Bronchial epithelial cell (primary cell): ENCODE measurements at regions not wholly inside any gene's neighbourhood (a gene's known extent, or its start where the extent isn't known, plus 50 kb on each side); places are given as distances from the start of the nearest gene placed in this dataset.

Experiments
- DNase-seq: peaks from one replicate; pipeline ENCODE4 v3.0.0-alpha.2; 2010; ENCODE audit warnings: low read depth
- FAIRE-seq: peaks from 2 replicates; lab custom pipeline; 2011; peaks lifted over from hg19 to GRCh38; lab: Jason Lieb, UNC
- H3K27me3 ChIP-seq: 2 replicates; pipeline ENCODE4 v1.5.1; 2011; ENCODE audit warnings: low read length; ENCODE audit not compliant: control insufficient read depth, insufficient read depth
- H3K36me3 ChIP-seq: 2 replicates; pipeline ENCODE4 v1.5.1; 2011; ENCODE audit warnings: low read length; ENCODE audit not compliant: control insufficient read depth, insufficient read depth
- H3K4me3 ChIP-seq: 2 replicates; pipeline ENCODE4 v1.5.1; 2011; ENCODE audit warnings: mild to moderate bottlenecking, low read depth, low read length, control low read depth
- TF ChIP-seq, protein P1 (sequence below): IDR thresholded peaks from 2 replicates; pipeline ENCODE4 v1.5.1; 2011; ENCODE audit warnings: mild to moderate bottlenecking, moderate library complexity, low read length, control low read depth, inconsistent platforms; ENCODE audit not compliant: insufficient read depth, severe bottlenecking

DNA sequence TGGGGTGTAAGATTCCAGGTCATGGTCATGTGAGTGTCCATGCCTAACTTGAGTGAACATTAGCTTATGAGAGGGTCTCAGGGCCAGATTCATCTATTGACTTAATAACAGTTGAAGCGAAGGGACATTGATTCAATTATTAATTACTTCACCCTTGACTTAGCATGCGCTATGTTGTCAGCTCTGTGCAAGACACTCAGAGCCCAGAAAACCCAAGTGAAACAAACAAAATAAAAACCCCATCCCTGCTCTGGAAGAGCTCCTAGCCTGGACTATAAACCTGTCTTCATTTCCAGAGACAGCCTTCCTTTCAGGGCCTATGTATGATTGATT, 66.0 kb upstream of the TNS3 start:
- Histone ChIP-seq H3K36me3 (no peaks in the 10 kb centered on the region), H3K27me3 (no peaks in the 10 kb centered on the region), H3K4me3 (no peak overlapping the region)
- no peak for FAIRE-seq
- TF ChIP-seq, protein P1, sequence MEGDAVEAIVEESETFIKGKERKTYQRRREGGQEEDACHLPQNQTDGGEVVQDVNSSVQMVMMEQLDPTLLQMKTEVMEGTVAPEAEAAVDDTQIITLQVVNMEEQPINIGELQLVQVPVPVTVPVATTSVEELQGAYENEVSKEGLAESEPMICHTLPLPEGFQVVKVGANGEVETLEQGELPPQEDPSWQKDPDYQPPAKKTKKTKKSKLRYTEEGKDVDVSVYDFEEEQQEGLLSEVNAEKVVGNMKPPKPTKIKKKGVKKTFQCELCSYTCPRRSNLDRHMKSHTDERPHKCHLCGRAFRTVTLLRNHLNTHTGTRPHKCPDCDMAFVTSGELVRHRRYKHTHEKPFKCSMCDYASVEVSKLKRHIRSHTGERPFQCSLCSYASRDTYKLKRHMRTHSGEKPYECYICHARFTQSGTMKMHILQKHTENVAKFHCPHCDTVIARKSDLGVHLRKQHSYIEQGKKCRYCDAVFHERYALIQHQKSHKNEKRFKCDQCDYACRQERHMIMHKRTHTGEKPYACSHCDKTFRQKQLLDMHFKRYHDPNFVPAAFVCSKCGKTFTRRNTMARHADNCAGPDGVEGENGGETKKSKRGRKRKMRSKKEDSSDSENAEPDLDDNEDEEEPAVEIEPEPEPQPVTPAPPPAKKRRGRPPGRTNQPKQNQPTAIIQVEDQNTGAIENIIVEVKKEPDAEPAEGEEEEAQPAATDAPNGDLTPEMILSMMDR = no peak
- DNase-seq = no peak

GRCh38 chr7:47647181-47647917, 65.4 kb upstream of the TNS3 start:
- TF ChIP-seq, protein P1 = no peak
- no peak for FAIRE-seq
- H3K4me3 ChIP-seq = no peak overlapping the region
- H3K27me3 ChIP-seq = no peaks in the 10 kb centered on the region
- no peak for DNase-seq
- H3K36me3 ChIP-seq = no peaks in the 10 kb centered on the region

DNA sequence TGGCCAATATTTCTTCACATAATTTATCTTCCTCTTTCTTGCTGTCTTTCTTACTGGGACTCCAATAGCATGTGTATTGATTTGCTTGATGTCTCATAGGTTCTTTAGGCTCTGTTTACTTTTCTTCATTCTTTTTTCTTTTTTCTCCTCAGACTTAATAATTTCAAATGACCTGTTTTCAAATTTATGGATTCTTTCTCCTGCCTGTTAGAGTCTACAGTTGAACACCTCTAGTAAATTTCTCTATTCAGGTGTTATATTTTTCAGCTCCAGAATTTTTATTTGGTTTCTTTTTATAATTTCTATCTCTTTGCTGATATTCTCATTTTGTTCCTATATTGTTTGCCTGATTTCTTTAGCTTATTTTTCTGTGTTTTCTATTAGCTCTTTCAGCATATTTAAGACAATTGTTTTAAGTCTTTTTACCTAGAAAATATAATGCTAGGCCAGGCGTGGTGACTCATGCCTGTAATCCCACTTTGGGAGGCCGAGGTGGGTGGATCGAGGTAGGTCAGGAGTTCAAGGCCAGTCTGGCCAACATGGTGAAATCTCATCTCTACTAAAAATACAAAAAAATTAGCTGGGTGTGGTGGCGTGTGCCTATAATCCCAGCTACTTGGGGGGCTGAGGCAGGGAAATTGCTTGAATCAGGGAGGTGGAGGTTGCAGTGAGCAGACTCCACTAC, 61.9 kb upstream of the TNS3 start:
- DNase-seq (no peak), FAIRE-seq (no peak)
- Histone ChIP-seq H3K27me3 (no peaks in the 10 kb centered on the region), H3K4me3 (no peak overlapping the region), H3K36me3 (no peaks in the 10 kb centered on the region)
- TF ChIP-seq, protein P1 = no peak

DNA sequence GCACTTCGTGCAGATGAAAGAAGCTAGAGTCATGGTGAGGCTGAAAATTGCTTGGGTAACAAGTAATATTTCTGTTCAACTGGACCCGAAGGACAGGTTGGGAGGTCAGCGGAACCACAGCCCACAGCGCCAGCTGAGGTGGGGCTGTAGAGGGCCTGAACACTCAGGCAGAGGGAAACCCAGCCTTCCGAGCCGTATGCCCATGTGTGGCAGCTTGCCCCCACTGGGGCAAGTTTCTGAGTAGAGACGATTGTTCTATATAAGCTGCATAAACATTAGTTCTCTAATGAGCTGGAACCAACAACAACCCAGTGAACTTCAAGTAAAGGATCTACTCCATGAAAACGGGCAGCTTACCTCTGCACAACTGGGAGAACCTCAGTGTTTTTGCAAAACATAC, 58.4 kb upstream of the TNS3 start:
- DNase-seq (no peak), FAIRE-seq (no peak)
- Histone ChIP-seq H3K27me3 (no peaks in the 10 kb centered on the region), H3K4me3 (no peak overlapping the region), H3K36me3 (no peaks in the 10 kb centered on the region)
- TF ChIP-seq, protein P1 = no peak

GRCh38 chr7:47639495-47640110, 57.7 kb upstream of the TNS3 start:
- Histone ChIP-seq H3K36me3 (no peaks in the 10 kb centered on the region), H3K4me3 (no peak overlapping the region), H3K27me3 (no peaks in the 10 kb centered on the region)
- FAIRE-seq (peak; percentile 91), DNase-seq (no peak)
- TF ChIP-seq, protein P1 = no peak
